ENCODE measurements at regions not wholly inside any gene's neighbourhood (a gene's known extent, or its start where the extent isn't known, plus 50 kb on each side); places are given as distances from the start of the nearest gene placed in this dataset.

DNA sequence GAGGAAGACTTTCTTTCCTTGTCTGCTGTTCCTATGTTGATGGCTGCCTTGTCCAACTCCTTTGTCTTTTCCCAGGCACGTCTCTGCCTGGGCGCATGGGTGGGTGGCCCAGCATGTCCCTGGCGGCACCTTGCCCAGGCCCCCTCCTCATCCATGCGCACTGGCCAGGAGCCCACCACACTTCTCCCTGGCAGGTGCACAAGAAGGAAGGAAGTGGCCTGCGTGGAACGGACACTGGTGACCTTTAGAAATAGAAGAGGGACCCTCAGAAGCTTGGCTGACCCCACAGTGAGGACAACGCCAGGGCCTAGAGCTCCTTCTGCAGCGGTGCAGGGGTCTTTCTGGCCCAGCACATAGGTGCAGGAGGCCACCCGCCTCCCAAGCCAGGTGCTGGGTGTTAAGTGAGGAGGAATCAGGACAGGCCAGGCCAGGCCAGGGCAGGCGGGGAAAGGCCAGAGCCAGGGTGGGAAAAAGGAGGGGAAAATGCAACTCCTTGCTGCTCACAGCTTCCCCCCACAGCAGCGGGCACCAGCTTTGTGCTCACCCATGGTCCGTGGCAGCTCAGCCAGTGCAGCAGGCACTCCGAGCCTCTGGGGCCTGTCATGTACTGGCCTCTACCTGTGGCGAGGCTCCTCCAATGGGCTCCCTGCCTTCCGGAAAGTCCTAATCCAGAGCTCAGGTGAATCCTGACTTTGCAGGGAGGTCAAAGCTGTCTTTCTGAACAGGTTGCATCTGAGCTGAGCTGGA is 104.0 kb downstream of the SOX1 start:
- TF ChIP-seq STAT1 (IDR thresholded peaks at IDR 0.05; ENCODE audit: unreplicated experiment) (no peak), JUNB (IDR thresholded peaks at IDR 0.05; ENCODE audit: unreplicated experiment) (no peak), CREB1 (CRISPR knock-in tag; IDR thresholded peaks at IDR 0.05; ENCODE audit: low read depth) (no peak), EZH2phosphoT487 (IDR thresholded peaks at IDR 0.05; ENCODE audit: unreplicated experiment) (no peak), POLR2AphosphoS5 (IDR thresholded peaks at IDR 0.05; ENCODE audit: low read depth) (no peak), EZH2 (IDR thresholded peaks at IDR 0.05; ENCODE audit: low read depth, unreplicated experiment) (no peak), ZNF331 (CRISPR knock-in tag; IDR thresholded peaks at IDR 0.05; ENCODE audit: low read depth) (no peak), NANOG (IDR thresholded peaks at IDR 0.05; ENCODE audit: borderline replicate concordance) (no peak)
- TF ChIP-seq, protein P1, sequence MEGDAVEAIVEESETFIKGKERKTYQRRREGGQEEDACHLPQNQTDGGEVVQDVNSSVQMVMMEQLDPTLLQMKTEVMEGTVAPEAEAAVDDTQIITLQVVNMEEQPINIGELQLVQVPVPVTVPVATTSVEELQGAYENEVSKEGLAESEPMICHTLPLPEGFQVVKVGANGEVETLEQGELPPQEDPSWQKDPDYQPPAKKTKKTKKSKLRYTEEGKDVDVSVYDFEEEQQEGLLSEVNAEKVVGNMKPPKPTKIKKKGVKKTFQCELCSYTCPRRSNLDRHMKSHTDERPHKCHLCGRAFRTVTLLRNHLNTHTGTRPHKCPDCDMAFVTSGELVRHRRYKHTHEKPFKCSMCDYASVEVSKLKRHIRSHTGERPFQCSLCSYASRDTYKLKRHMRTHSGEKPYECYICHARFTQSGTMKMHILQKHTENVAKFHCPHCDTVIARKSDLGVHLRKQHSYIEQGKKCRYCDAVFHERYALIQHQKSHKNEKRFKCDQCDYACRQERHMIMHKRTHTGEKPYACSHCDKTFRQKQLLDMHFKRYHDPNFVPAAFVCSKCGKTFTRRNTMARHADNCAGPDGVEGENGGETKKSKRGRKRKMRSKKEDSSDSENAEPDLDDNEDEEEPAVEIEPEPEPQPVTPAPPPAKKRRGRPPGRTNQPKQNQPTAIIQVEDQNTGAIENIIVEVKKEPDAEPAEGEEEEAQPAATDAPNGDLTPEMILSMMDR (conservative IDR thresholded peaks at IDR 0.05; ENCODE audit: low read depth in 2 of 2) = no peak
- TF ChIP-seq, protein P2, sequence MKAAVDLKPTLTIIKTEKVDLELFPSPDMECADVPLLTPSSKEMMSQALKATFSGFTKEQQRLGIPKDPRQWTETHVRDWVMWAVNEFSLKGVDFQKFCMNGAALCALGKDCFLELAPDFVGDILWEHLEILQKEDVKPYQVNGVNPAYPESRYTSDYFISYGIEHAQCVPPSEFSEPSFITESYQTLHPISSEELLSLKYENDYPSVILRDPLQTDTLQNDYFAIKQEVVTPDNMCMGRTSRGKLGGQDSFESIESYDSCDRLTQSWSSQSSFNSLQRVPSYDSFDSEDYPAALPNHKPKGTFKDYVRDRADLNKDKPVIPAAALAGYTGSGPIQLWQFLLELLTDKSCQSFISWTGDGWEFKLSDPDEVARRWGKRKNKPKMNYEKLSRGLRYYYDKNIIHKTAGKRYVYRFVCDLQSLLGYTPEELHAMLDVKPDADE (IDR thresholded peaks at IDR 0.05) = no peak
- TF ChIP-seq, protein P3, sequence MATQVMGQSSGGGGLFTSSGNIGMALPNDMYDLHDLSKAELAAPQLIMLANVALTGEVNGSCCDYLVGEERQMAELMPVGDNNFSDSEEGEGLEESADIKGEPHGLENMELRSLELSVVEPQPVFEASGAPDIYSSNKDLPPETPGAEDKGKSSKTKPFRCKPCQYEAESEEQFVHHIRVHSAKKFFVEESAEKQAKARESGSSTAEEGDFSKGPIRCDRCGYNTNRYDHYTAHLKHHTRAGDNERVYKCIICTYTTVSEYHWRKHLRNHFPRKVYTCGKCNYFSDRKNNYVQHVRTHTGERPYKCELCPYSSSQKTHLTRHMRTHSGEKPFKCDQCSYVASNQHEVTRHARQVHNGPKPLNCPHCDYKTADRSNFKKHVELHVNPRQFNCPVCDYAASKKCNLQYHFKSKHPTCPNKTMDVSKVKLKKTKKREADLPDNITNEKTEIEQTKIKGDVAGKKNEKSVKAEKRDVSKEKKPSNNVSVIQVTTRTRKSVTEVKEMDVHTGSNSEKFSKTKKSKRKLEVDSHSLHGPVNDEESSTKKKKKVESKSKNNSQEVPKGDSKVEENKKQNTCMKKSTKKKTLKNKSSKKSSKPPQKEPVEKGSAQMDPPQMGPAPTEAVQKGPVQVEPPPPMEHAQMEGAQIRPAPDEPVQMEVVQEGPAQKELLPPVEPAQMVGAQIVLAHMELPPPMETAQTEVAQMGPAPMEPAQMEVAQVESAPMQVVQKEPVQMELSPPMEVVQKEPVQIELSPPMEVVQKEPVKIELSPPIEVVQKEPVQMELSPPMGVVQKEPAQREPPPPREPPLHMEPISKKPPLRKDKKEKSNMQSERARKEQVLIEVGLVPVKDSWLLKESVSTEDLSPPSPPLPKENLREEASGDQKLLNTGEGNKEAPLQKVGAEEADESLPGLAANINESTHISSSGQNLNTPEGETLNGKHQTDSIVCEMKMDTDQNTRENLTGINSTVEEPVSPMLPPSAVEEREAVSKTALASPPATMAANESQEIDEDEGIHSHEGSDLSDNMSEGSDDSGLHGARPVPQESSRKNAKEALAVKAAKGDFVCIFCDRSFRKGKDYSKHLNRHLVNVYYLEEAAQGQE (IDR thresholded peaks at IDR 0.05; ENCODE audit: unreplicated experiment) = no peak
- TF ChIP-seq, protein P4, sequence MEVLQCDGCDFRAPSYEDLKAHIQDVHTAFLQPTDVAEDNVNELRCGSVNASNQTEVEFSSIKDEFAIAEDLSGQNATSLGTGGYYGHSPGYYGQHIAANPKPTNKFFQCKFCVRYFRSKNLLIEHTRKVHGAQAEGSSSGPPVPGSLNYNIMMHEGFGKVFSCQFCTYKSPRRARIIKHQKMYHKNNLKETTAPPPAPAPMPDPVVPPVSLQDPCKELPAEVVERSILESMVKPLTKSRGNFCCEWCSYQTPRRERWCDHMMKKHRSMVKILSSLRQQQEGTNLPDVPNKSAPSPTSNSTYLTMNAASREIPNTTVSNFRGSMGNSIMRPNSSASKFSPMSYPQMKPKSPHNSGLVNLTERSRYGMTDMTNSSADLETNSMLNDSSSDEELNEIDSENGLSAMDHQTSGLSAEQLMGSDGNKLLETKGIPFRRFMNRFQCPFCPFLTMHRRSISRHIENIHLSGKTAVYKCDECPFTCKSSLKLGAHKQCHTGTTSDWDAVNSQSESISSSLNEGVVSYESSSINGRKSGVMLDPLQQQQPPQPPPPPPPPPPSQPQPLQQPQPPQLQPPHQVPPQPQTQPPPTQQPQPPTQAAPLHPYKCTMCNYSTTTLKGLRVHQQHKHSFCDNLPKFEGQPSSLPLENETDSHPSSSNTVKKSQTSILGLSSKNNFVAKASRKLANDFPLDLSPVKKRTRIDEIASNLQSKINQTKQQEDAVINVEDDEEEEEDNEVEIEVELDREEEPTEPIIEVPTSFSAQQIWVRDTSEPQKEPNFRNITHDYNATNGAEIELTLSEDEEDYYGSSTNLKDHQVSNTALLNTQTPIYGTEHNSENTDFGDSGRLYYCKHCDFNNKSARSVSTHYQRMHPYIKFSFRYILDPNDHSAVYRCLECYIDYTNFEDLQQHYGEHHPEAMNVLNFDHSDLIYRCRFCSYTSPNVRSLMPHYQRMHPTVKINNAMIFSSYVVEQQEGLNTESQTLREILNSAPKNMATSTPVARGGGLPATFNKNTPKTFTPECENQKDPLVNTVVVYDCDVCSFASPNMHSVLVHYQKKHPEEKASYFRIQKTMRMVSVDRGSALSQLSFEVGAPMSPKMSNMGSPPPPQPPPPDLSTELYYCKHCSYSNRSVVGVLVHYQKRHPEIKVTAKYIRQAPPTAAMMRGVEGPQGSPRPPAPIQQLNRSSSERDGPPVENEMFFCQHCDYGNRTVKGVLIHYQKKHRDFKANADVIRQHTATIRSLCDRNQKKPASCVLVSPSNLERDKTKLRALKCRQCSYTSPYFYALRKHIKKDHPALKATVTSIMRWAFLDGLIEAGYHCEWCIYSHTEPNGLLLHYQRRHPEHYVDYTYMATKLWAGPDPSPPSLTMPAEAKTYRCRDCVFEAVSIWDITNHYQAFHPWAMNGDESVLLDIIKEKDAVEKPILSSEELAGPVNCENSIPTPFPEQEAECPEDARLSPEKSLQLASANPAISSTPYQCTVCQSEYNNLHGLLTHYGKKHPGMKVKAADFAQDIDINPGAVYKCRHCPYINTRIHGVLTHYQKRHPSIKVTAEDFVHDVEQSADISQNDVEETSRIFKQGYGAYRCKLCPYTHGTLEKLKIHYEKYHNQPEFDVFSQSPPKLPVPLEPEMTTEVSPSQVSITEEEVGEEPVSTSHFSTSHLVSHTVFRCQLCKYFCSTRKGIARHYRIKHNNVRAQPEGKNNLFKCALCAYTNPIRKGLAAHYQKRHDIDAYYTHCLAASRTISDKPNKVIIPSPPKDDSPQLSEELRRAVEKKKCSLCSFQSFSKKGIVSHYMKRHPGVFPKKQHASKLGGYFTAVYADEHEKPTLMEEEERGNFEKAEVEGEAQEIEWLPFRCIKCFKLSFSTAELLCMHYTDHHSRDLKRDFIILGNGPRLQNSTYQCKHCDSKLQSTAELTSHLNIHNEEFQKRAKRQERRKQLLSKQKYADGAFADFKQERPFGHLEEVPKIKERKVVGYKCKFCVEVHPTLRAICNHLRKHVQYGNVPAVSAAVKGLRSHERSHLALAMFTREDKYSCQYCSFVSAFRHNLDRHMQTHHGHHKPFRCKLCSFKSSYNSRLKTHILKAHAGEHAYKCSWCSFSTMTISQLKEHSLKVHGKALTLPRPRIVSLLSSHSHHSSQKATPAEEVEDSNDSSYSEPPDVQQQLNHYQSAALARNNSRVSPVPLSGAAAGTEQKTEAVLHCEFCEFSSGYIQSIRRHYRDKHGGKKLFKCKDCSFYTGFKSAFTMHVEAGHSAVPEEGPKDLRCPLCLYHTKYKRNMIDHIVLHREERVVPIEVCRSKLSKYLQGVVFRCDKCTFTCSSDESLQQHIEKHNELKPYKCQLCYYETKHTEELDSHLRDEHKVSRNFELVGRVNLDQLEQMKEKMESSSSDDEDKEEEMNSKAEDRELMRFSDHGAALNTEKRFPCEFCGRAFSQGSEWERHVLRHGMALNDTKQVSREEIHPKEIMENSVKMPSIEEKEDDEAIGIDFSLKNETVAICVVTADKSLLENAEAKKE (CRISPR knock-in tag; IDR thresholded peaks at IDR 0.05) = no peak

Measured in GM23338 (cell line).